IMR-90 (cell line): ENCODE measurements at regions not wholly inside any gene's neighbourhood (a gene's known extent, or its start where the extent isn't known, plus 50 kb on each side); places are given as distances from the start of the nearest gene placed in this dataset.
"Not testable (repeated sequence)": the region's sequence is repeated elsewhere in the genome, so short reads cannot be mapped to it uniquely, and the experiment has no call there.

Experiments used
- ATAC-seq: fragments of 200-7000 bp; cut with Tn5 transposase; 2 replicates; pipeline ENCODE4 v1.9.1; 2020; ENCODE audit warnings: low read depth, mild to moderate bottlenecking, moderate library complexity
- BruUV-seq: library from RNA; stranded (reverse); fragments of 400-500 nt; replicated peaks from 2 replicates; lab custom pipeline; 2021; lab: Mats Ljungman, UMichigan
- CTCF ChIA-PET: fragments of 300-600 bp; formaldehyde crosslinking; extraction: SDS; loops from one replicate; lab custom pipeline; 2021; ENCODE audit warnings: antibody characterized with exemption; lab: Yijun Ruan, JAX
- POLR2A ChIA-PET: fragments of 300-600 bp; sonication (Branson Sonifier 250); formaldehyde crosslinking; loops from one replicate; lab custom pipeline; 2022; ENCODE audit warnings: antibody characterized with exemption; ENCODE audit not compliant: unreplicated experiment; lab: Charles Lee
- DNase-seq: peaks from one replicate; pipeline ENCODE4 v3.0.0; 2013
- H2AFZ ChIP-seq: replicated peaks from 2 replicates; pipeline ENCODE3; 2013; ENCODE audit warnings: low read length, mild to moderate bottlenecking; ENCODE audit not compliant: poor library complexity
- H2AK5ac ChIP-seq: 2 replicates; pipeline ENCODE4 v1.6.1; 2013; ENCODE audit warnings: low read depth, low read length, inconsistent platforms
- H2AK9ac ChIP-seq: replicated peaks from 2 replicates; pipeline ENCODE3; 2013; ENCODE audit warnings: mild to moderate bottlenecking, low read depth, low read length, moderate library complexity; ENCODE audit not compliant: poor library complexity
- H2BK120ac ChIP-seq: 2 replicates; pipeline ENCODE4 v1.6.1; 2013; ENCODE audit warnings: low read depth, low read length, inconsistent platforms
- H2BK15ac ChIP-seq: 3 replicates; pipeline ENCODE4 v1.6.1; 2013; ENCODE audit warnings: low read depth, low read length, inconsistent platforms
- H2BK20ac ChIP-seq: 2 replicates; pipeline ENCODE4 v1.6.1; 2013; ENCODE audit warnings: low read depth, mild to moderate bottlenecking, inconsistent platforms, low read length, moderate library complexity
- H2BK5ac ChIP-seq: 2 replicates; pipeline ENCODE4 v1.6.1; 2013; ENCODE audit warnings: mild to moderate bottlenecking, low read depth, low read length, inconsistent platforms; ENCODE audit not compliant: poor library complexity, severe bottlenecking
- H3K14ac ChIP-seq: replicated peaks from 2 replicates; pipeline ENCODE4 v1.6.1; 2013; ENCODE audit warnings: low read depth, low read length, inconsistent platforms
- H3K18ac ChIP-seq: 2 replicates; pipeline ENCODE4 v1.6.1; 2013; ENCODE audit warnings: low read depth, low read length, control low read depth
- H3K23ac ChIP-seq: 2 replicates; pipeline ENCODE4 v1.6.1; 2013; ENCODE audit warnings: low read depth, low read length, inconsistent platforms
- H3K27ac ChIP-seq: 2 replicates; pipeline ENCODE4 v1.5.1; 2013; ENCODE audit warnings: mild to moderate bottlenecking, control low read depth, low read length; ENCODE audit not compliant: insufficient read depth
- H3K27me3 ChIP-seq: 2 replicates; pipeline ENCODE4 v1.6.1; 2013; ENCODE audit warnings: low read length; ENCODE audit not compliant: control insufficient read depth, insufficient read depth
- H3K36me3 ChIP-seq: 2 replicates; pipeline ENCODE4 v1.6.1; 2013; ENCODE audit warnings: low read length, mixed read lengths; ENCODE audit not compliant: control insufficient read depth, insufficient read depth
- H3K4ac ChIP-seq: 2 replicates; pipeline ENCODE4 v1.6.1; 2013; ENCODE audit warnings: low read depth, low read length, inconsistent platforms
- H3K4me1 ChIP-seq: 2 replicates; pipeline ENCODE4 v1.6.1; 2013; ENCODE audit warnings: low read length, mixed read lengths; ENCODE audit not compliant: control insufficient read depth, insufficient read depth
- H3K4me2 ChIP-seq: 2 replicates; pipeline ENCODE4 v1.6.1; 2013; ENCODE audit warnings: low read depth, mild to moderate bottlenecking, control low read depth, low read length, moderate library complexity
- H3K4me3 ChIP-seq: 2 replicates; pipeline ENCODE4 v1.5.1; 2013; ENCODE audit warnings: low read depth, mild to moderate bottlenecking, control low read depth, low read length, moderate library complexity; ENCODE audit not compliant: insufficient read depth
- H3K56ac ChIP-seq: 2 replicates; pipeline ENCODE4 v1.6.1; 2013; ENCODE audit warnings: low read length, inconsistent platforms; ENCODE audit not compliant: insufficient read depth; ENCODE audit errors: extremely low read depth
- H3K79me1 ChIP-seq, 2 experiments: 2 replicates each; pipeline ENCODE4 v1.6.1; 2013; ENCODE audit warnings: low read length in 2 of 2, inconsistent platforms in 1 of 2, low read depth in 1 of 2
- H3K9ac ChIP-seq: 2 replicates; pipeline ENCODE4 v1.6.1; 2013; ENCODE audit warnings: low read depth, low read length, control low read depth
- H3K9me1 ChIP-seq: 2 replicates; pipeline ENCODE4 v1.6.1; 2013; ENCODE audit warnings: low read length, inconsistent platforms; ENCODE audit not compliant: insufficient read depth
- H3K9me3 ChIP-seq: 2 replicates; pipeline ENCODE4 v1.6.1; 2013; ENCODE audit warnings: low read length; ENCODE audit not compliant: control insufficient read depth, insufficient read depth
- H4K20me1 ChIP-seq: 2 replicates; pipeline ENCODE4 v1.6.1; 2013; ENCODE audit warnings: low read length, inconsistent platforms; ENCODE audit not compliant: insufficient read depth
- H4K5ac ChIP-seq: 2 replicates; pipeline ENCODE4 v1.6.1; 2013; ENCODE audit warnings: mild to moderate bottlenecking, low read depth, low read length, control low read depth
- H4K8ac ChIP-seq, 2 experiments: 2 replicates each; pipeline ENCODE4 v1.6.1; 2013; ENCODE audit warnings: low read depth in 2 of 2, low read length in 2 of 2, control low read depth in 1 of 2, inconsistent platforms in 1 of 2
- H4K91ac ChIP-seq: 2 replicates; pipeline ENCODE4 v1.6.1; 2013; ENCODE audit warnings: low read depth, low read length, inconsistent platforms; ENCODE audit not compliant: insufficient read depth
- WGBS, 2 experiments: methylation state at CpG; one replicate each; pipeline versions ENCODE4 v1.1.5 to v1.1.7; 2013; ENCODE audit warnings: missing lambda C conversion rate in 2 of 2; ENCODE audit not compliant: insufficient read length in 1 of 2; ENCODE audit errors: extremely low coverage in 2 of 2; 5-methylcytosine and 5-hydroxymethylcytosine counted together
- dilution Hi-C: fragments of 300-500 bp; cut with HindIII; formaldehyde crosslinking; loops from one replicate; pipeline ENCODE4 v1.14.3; 2018; ENCODE audit warnings: low sequenced_read_pairs; ENCODE audit not compliant: unreplicated experiment
- in situ Hi-C: fragments of 300-500 bp; cut with MboI; formaldehyde crosslinking; loops from 3 replicates; pipeline ENCODE4 v1.14.3; 2019; ENCODE audit warnings: low sequenced_read_pairs, inconsistent platforms, mixed read lengths
- intact Hi-C: fragments of 100-400 bp; cut with micrococcal nuclease; formaldehyde crosslinking; loops from 2 replicates; pipeline ENCODE4 v1.10.0; 2022

- POLR2A ChIA-PET: not testable (repeated sequence)
These were observed 140.5 kb upstream of the PLXNC1 start for GRCh38 chr12:94007833-94008232.

More at GRCh38 chr12:94007833-94008232, 140.5 kb upstream of the PLXNC1 start:
- H3K4me1 ChIP-seq, H3K27ac ChIP-seq, H3K27me3 ChIP-seq, H2AK9ac ChIP-seq, H3K4me2 ChIP-seq, H2BK5ac ChIP-seq, H3K18ac ChIP-seq, H3K9me3 ChIP-seq, H3K14ac ChIP-seq, in situ Hi-C loops, BruUV-seq, H3K4me3 ChIP-seq, H3K4ac ChIP-seq, intact Hi-C loops, H2AK5ac ChIP-seq, H3K9me1 ChIP-seq, H2AFZ ChIP-seq, H2BK120ac ChIP-seq, dilution Hi-C loops, DNase-seq, H3K79me1 ChIP-seq, H4K20me1 ChIP-seq, H3K36me3 ChIP-seq, H3K56ac ChIP-seq, ATAC-seq, H4K5ac ChIP-seq, H3K23ac ChIP-seq, CTCF ChIA-PET, H2BK15ac ChIP-seq, H3K9ac ChIP-seq, H4K8ac ChIP-seq, H2BK20ac ChIP-seq, H4K91ac ChIP-seq: not testable (repeated sequence)
- WGBS, 2 experiments: 88% methylated on average over 3 of the region's 6 CpGs; no CpG with 5 or more reads in 1 of the 2 experiments
